Gastroesophageal sphincter (tissue), 4 donors: ENCODE measurements at regions not wholly inside any gene's neighbourhood (a gene's known extent, or its start where the extent isn't known, plus 50 kb on each side); places are given as distances from the start of the nearest gene placed in this dataset.

Experiments used
- ATAC-seq: fragments of 150-250 bp; one replicate; pipeline ENCODE4 v1.9.1; 2016; ENCODE audit warnings: mild to moderate bottlenecking, moderate library complexity
- H3K27ac ChIP-seq, 4 donors: fragments of 200-600 bp; sonication (generic) in 3 of 4; 1 replicate in 3 of 4; 2 replicates in 1 of 4; pipeline ENCODE4 v1.5.1; 2016 to 2019
- H3K27me3 ChIP-seq: fragments of 200-600 bp; sonication (generic); one replicate; pipeline ENCODE4 v1.5.1; 2019
- H3K36me3 ChIP-seq, 2 donors: fragments of 200-600 bp; sonication (generic); one replicate each; pipeline ENCODE4 v1.5.1; 2019; ENCODE audit warnings: control low read depth in 1 of 2
- H3K4me1 ChIP-seq, 3 donors: fragments of 200-600 bp; sonication (generic); 1 replicate in 2 of 3; 2 replicates in 1 of 3; pipeline ENCODE4 v1.5.1; 2016 to 2019; ENCODE audit warnings: control low read depth in 2 of 3
- H3K4me3 ChIP-seq, 2 donors: fragments of 200-600 bp; sonication (generic); one replicate each; pipeline ENCODE4 v1.5.1; 2019; ENCODE audit warnings: mild to moderate bottlenecking in 1 of 2, moderate library complexity in 1 of 2
- H3K9me3 ChIP-seq, 3 donors: fragments of 200-600 bp; sonication (generic); one replicate each; pipeline ENCODE4 v1.5.1; 2017 to 2019; ENCODE audit warnings: control low read depth in 2 of 3
- EP300 ChIP-seq: sonication (generic); formaldehyde crosslinking; IDR thresholded peaks from one replicate; pipeline ENCODE4 v1.6.1; 2017; ENCODE audit warnings: antibody characterized with exemption, mild to moderate bottlenecking
- POLR2A ChIP-seq, 2 donors: fragments of 450-650 bp; IDR thresholded peaks; one replicate each; pipeline ENCODE4 v1.6.1; 2017; ENCODE audit warnings: antibody characterized with exemption in 2 of 2, mild to moderate bottlenecking in 2 of 2, moderate library complexity in 1 of 2
- POLR2AphosphoS5 ChIP-seq: sonication (generic); formaldehyde crosslinking; IDR thresholded peaks from one replicate; pipeline ENCODE4 v1.6.1; 2017; ENCODE audit warnings: antibody characterized with exemption
- WGBS, 2 donors: methylation state at CpG; one replicate each; pipeline ENCODE4 v1.1.5; 2018; ENCODE audit warnings: low coverage in 1 of 2; 5-methylcytosine and 5-hydroxymethylcytosine counted together
- TF ChIP-seq, protein P1 (sequence below), 4 experiments: fragments of 200-600 bp in 2 of 4; fragments of 450-650 bp in 2 of 4; sonication (generic) in 1 of 4; IDR thresholded peaks; one replicate each; pipeline ENCODE4 v1.5.1; 2017 to 2019; ENCODE audit warnings: antibody characterized with exemption in 4 of 4, mild to moderate bottlenecking in 2 of 4, moderate library complexity in 2 of 4

DNA sequence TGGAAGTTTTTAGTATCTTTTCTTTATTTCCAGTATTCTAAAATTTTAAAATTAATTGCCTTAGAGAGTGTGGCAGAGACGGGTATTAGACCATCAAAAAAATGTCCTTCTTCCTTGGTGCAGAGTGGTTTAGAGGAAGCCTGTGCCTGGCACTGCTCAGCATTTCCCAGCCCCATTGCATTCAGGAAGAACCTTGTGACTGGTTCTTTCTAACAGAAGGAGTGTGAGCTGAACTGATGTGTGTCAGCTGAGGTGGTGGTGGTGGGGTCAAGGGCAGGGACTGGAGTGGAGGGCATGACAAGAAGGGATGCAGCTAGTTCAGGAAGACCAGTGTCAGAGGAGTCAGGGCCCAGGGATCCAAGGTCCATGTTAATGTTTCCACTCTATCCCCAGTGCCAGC is 58.7 kb upstream of the FDX1 start:
- no peaks in the 10 kb centered on the region for H3K9me3 ChIP-seq
- no peak overlapping the region for H3K27ac ChIP-seq
- no peak for ATAC-seq
- no peaks in the 10 kb centered on the region for H3K36me3 ChIP-seq
- WGBS, 2 donors: 81 to 100% methylated on average over 1 of the region's 1 CpG
- no peaks in the 10 kb centered on the region for H3K27me3 ChIP-seq
- peaks cover 0 to 15% (median 1%) of the 10 kb centered on the region in 3 donors for H3K4me1 ChIP-seq
- no peak overlapping the region for H3K4me3 ChIP-seq
- TF ChIP-seq EP300 (no peak), POLR2A (IDR thresholded peaks at IDR 0.05) (no peak), POLR2AphosphoS5 (no peak)
- TF ChIP-seq, protein P1, sequence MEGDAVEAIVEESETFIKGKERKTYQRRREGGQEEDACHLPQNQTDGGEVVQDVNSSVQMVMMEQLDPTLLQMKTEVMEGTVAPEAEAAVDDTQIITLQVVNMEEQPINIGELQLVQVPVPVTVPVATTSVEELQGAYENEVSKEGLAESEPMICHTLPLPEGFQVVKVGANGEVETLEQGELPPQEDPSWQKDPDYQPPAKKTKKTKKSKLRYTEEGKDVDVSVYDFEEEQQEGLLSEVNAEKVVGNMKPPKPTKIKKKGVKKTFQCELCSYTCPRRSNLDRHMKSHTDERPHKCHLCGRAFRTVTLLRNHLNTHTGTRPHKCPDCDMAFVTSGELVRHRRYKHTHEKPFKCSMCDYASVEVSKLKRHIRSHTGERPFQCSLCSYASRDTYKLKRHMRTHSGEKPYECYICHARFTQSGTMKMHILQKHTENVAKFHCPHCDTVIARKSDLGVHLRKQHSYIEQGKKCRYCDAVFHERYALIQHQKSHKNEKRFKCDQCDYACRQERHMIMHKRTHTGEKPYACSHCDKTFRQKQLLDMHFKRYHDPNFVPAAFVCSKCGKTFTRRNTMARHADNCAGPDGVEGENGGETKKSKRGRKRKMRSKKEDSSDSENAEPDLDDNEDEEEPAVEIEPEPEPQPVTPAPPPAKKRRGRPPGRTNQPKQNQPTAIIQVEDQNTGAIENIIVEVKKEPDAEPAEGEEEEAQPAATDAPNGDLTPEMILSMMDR (IDR thresholded peaks at IDR 0.05): no peak

DNA sequence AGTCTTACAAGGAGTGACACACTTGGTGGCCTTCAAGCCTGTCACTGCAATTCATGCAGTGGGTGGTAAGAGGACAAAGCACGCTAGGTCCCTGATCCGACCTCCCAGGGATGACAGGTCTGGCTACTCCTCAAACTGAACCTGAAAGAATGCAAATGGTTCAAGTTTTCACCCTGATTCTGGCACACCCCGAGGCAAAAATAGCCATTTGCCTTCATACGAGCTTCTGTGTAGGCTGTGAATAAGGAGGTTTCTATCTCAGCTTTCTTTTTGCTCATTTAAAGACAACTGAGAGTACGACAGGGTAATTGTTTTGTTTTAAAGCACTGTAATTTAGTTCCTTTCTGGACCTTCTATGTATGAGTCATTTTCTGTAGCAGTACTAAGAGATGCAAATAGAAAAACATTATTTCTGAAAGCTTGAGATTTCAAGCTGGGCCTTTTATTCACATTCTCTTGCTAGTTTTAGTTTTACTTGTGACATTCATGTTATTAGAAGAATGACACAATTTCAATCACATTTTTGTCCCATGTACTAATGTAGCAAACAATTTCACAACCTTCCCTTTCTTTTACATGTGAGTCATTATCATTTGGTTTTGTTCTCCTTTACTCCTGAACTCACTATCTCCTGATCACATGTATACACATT is 56.6 kb upstream of the FDX1 start:
- TF ChIP-seq, protein P1 (IDR thresholded peaks at IDR 0.05): no peak
- TF ChIP-seq POLR2AphosphoS5: no peak
- no peak for TF ChIP-seq EP300
- no peak for TF ChIP-seq POLR2A (IDR thresholded peaks at IDR 0.05)
- no peaks in the 10 kb centered on the region for H3K36me3 ChIP-seq
- 34 to 63% methylated on average over 5 of the region's 5 CpGs for WGBS, 2 donors
- peak overlapping the region in 1 of 4 donors; percentile 42 for H3K27ac ChIP-seq
- H3K4me1 ChIP-seq: peaks cover 0 to 18% (median 0%) of the 10 kb centered on the region in 3 donors
- H3K27me3 ChIP-seq: no peaks in the 10 kb centered on the region
- no peak overlapping the region for H3K4me3 ChIP-seq
- ATAC-seq: peak; percentile 50
- H3K9me3 ChIP-seq: no peaks in the 10 kb centered on the region

DNA sequence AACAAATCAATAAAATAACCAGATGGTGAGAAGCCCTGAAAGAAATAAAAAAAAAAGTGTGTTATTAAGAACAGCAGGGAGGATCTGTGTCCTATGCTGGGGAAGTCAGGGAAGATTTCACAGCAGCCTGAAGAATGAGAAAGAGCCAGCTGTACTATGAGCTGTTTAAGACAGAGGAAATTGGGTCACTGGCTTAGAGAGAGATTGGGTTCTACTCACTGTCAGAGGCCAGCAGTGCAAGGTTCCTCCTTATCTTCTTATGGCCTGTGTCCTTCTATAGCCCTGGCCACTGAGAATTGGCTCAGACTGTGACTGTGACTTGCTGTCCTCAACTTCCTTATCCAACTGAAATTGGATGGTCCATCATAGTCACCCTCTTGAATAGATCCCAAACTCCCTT is 54.8 kb upstream of the FDX1 start:
- Histone ChIP-seq H3K4me3 (no peak overlapping the region), H3K36me3 (no peaks in the 10 kb centered on the region), H3K9me3 (no peaks in the 10 kb centered on the region), H3K27me3 (no peaks in the 10 kb centered on the region), H3K27ac (no peak overlapping the region), H3K4me1 (peaks cover 0 to 18% (median 0%) of the 10 kb centered on the region in 3 donors)
- no peak for TF ChIP-seq EP300
- no peak for TF ChIP-seq POLR2AphosphoS5
- no peak for TF ChIP-seq POLR2A (IDR thresholded peaks at IDR 0.05)
- TF ChIP-seq, protein P1 (IDR thresholded peaks at IDR 0.05): no peak
- ATAC-seq: no peak

GRCh38 chr11:110375351-110375750 is 54.4 kb upstream of the FDX1 start:
- Histone ChIP-seq H3K36me3 (no peaks in the 10 kb centered on the region), H3K4me1 (peaks cover 0 to 18% (median 0%) of the 10 kb centered on the region in 3 donors), H3K4me3 (no peak overlapping the region), H3K9me3 (no peaks in the 10 kb centered on the region), H3K27me3 (no peaks in the 10 kb centered on the region), H3K27ac (no peak overlapping the region)
- ATAC-seq: no peak
- TF ChIP-seq POLR2AphosphoS5: no peak
- TF ChIP-seq, protein P1 (IDR thresholded peaks at IDR 0.05): no peak

GRCh38 chr11:110376021-110376420 is 53.7 kb upstream of the FDX1 start:
- H3K9me3 ChIP-seq: no peaks in the 10 kb centered on the region
- no peak overlapping the region for H3K4me3 ChIP-seq
- no peaks in the 10 kb centered on the region for H3K36me3 ChIP-seq
- no peak for ATAC-seq
- no peak for TF ChIP-seq EP300
- no peak for TF ChIP-seq POLR2A (IDR thresholded peaks at IDR 0.05)
- no peak for TF ChIP-seq POLR2AphosphoS5
- TF ChIP-seq, protein P1 (IDR thresholded peaks at IDR 0.05): no peak
- no peak overlapping the region for H3K27ac ChIP-seq
- H3K27me3 ChIP-seq: no peaks in the 10 kb centered on the region
- WGBS, 2 donors: 31 to 100% methylated on average over 1 of the region's 1 CpG
- peaks cover 0 to 18% (median 0%) of the 10 kb centered on the region in 3 donors for H3K4me1 ChIP-seq
